DMS53 treated with DMSO at 0.1 percent for 48 hours (cell line): ENCODE measurements at regions not wholly inside any gene's neighbourhood (a gene's known extent, or its start where the extent isn't known, plus 50 kb on each side); places are given as distances from the start of the nearest gene placed in this dataset.

ENCODE experiments used
- DNase-seq: peaks from one replicate; lab custom pipeline; 2025; ENCODE audit not compliant: unreplicated experiment; lab: John Stamatoyannopoulos, UW

DNA sequence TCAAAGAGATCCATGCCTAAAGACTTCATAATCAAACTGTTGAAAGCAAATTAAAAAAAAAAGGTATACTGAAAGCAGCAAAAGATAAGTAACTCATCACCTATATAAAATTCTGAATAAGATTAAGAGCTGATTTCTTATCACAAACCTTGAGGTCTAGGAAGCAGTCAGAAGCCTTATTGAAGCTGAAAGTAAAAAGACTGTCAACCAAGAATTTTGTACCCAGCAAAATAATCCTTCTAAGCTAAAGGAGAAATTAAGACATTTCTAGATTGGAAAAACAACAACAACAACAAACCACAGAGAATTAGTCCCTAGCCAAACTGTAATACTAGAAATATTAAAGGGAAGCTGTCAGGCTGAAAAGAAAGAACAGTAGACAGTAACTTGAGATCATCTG, 622.9 kb downstream of the PCDH7 start:
- no peak for DNase-seq

DNA sequence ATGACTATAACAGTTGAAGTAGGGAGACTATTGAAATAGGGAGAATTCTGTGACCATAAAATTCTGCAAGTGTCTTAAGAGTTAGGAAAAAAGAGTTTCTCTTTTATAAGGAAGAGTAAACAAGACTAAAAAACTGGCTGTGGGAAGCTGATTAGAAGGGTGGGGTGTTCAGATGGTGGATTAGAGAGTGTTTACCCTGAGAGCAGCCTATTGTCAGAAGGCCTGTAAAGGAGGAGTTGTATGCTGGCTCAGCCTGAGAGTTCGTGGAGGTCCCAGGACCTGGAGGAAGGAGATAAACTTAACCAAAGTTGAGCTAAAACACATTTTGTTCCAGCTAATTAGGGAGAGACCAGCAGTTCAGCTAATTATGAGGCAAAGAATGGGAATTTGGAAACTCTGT, 629.7 kb downstream of the PCDH7 start:
- DNase-seq = no peak

DNA sequence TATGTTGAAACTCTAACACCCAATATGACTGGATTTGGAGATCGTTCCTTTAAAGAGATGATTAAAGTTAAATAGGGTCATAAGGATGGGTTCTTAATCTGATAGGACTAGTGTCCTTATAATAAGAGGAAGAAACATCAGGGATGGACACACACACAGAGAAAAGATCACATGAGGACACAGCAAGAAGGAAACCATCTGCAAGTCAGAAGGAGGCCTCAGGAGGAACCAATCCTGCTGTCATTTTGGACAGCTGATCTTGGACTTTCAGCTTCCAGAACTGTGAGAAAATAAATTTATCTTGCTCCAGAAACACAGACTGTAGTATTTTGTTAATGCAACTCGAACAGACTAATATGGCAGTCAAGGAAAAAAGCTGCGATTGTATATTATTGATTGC, 631.5 kb downstream of the PCDH7 start:
- no peak for DNase-seq

DNA sequence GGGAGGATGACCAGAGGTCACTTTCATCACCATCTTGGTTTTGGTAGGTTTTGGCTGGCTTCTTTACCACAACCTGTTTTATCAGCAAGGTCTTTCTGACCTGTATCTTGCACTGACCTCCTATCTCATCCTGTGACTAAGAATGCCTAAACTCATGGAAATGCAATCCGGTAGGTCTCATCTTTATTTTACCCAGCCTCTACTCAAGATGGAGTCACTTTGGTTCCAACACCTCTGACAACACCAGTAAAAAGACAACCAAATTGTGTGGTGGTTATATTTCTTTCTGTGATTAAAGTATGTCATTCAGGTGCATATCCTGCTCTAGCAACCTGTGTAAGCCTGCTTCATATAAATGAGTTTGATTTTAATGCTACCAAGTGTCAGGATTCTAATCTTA, 636.7 kb downstream of the PCDH7 start:
- DNase-seq = no peak

DNA sequence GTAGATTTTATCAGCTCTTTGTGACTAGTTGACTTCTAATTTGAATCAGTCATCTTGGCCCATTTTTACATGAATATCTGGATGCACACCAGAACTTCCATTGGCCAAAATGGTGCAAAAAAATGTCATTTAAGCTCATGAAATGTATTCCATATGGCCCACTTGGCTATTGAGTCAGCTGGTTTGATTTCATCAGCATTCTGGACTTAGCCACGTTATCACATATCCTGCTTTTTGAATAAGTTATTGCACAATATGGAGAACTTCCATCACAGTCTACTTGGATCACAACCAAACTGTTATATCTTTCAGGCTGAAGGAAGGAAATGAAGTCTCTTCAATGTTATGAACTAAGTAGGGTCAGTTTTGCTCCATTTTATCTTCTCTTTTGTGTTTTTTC, 640.6 kb downstream of the PCDH7 start:
- no peak for DNase-seq

DNA sequence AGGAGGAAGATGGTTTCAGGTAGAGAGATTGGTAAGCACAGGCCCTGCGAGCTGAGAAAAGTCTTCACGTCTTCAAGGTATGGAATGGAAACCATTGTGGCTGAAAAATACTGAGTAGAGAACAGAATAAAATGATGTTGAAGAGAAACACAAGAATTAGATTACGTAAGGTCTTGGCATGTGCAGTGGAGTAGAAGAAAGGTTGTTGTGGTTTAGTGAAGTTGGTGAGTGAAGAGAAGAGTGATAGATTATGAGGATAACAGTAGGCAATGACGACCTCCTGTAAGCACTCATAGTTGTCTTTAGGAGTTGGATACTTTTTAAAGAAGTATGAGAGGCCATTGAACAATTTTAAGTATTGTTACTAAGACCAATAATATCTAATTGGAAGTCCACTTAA, 642.6 kb downstream of the PCDH7 start:
- DNase-seq = no peak

DNA sequence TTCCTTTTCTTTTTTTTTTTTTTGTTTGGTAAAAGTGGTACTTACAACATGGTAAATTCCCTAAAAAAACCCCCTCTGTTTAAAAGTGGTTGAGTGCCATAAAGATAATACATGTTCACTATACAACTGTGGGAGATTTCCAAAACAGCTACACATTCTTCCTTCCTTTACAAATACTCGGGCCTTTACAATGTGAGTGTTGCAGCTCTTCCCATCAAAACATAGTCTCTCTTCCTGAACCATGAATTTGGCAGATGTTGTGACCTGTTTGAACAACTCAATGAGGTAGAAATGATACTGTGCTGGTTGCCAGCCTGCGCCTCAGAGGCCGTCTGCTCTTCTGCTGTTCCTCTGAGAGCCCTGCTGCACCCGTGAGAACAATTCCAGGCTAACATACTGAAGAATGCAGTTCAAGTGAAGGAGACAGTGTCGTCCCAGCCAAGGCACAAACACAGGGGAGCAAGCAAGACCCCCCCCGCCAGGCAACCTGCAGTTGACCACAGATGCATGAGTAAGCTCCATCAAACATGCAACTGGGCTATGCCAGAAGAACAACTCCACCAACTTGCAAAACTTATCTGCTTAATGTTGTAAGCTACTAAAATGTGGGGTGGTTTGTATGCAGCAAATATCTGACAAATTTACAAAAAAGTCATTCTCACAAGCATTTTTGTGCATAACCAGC, 645.0 kb downstream of the PCDH7 start:
- DNase-seq = no peak

DNA sequence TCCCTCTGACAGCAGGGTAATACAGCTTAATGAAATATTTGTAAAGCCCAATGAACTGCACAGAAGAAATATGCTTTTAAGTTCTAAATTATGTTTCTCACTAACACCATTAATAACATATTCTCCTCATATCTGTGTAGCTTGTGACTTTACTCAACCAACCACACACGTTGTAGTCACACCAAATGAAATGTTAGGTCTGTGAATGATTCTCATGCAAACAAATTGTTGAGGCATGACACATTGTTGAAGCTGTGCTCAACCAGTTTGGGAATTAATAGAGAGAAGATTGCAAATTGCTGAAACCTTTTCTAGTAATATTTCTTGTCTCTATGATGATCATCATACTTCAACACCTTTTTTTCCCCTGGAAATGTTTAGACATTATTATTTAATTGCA, 645.9 kb downstream of the PCDH7 start:
- DNase-seq = no peak

DNA sequence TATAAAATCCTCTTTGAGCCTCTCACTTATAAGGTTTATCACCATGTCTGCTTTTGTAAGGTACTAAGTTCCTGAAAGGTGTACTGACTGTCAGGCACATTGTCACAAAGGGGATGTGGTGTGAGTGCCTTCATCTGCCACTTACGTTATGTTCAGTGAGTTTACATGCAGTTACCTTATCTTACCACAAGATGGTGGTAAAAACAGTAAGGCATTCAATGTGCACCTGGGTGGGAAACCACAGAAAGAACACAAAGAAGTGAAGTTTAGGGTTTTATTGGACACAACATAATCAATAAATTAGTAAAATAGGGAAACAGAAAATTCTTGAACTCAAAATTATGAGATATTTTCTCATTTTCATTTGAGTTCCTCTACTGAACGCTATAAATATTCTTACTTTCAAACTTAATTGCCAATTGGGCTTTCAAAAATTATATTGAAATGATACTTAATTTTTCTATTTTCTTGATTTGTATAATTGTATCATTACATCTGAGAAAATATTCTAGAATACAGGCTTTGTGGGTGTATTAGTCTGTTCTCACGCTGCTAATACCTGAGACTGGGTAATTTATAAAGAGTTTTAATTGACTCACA, 650.8 kb downstream of the PCDH7 start:
- peak; percentile 73 for DNase-seq

DNA sequence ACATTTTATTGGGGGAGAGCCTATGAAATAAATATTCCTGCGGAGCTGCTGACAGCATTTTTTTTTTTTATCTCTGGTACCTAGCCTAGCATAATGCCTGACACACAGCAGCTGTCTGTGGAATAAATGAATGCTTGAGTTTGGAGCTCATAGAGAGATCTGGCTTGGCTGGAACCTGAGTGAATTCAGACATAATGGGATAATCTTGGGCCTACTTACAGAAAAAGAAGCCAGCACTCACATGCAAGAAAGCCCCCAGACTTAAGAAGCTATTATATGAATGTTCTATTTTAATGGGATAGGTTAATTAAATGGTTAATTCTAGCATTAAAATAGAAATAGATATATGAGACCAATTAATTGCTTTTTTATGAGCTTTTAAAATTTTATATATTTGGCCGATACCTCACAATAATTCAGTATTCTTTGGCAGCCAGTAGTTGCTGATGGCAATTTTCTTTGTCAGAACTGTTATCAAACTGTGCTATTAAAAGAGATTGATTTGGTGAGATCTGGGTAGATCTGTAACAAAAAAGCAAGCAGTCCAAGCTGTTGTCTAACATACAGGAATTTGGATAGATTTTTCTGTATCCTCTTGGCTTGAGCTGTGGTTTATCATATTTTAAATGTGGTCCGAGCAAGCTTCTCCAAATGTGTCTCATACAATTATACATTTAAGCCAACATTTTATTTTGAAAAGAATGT, 654.2 kb downstream of the PCDH7 start:
- no peak for DNase-seq

DNA sequence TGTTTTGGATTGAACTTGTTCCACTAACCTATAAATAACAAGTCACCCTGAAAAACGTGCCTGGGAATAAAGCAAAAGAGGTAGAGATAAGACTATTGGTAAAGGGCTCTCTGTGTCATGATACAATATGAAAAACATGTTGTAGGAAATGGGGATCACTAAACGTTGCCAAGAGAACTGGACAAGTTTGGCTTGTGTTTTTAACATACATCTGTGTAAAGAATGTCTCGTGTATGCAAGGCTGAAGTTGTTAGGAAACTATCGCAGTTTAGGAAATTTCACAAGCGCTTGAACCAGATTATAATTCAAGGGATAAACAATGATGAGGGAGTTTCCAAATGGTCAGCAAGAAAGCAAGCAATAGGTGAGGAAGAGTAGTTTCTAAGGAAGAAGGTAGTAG, 655.8 kb downstream of the PCDH7 start:
- no peak for DNase-seq

DNA sequence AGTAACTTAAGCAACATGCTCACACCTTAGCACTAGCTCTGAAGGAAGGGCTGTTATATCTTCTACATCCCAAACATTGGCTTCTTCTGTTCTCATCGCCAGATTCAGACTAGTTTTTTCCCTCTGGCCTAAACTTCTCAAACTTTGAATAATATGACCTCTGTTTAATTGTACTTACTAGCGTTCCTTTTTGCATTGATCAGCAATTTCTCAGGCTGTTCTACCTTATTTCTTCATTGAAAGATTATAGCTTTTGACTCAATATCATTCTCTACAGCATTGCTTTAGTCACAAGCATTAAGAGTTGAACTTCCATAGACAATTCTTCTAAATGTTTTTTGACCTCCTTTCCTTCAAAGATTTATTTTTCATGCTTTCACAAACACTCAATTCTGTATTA, 659.2 kb downstream of the PCDH7 start:
- no peak for DNase-seq

DNA sequence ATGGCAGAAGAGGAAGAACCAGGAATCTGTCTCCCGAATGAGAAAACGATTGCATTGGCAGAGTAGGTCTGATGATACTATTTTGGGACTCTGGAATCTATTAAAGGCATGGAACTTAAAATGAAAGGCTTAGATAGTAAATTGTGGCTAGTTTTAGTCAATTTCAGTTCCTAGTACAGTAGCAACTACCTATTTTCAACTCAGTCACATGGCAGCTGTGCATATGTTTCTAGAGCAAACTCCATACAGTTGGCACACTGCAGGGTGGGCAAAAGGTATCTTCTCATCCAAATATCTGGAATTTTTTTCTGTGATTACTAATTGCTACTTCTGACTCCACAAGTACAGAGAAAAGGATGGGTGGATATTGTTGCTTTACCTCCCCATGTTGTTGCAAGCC, 663.6 kb downstream of the PCDH7 start:
- no peak for DNase-seq

DNA sequence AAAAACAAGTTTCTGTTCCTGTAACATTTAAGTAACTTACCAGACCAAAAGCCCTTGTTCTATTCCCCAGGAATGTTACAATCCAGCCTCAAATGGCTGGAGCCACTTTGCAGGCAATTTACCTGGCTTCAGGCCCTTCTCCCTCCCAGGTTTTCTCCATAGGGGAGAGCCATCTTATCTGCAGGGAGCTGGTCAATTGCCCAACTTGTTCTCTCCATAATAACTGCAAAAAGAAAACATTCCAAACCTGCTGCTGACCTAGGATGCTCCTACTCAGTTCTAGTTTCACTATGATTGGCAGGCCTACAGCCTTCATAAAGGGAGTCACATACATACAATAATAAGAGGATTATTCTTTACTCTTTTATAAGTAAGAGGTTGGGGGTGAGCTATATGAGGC, 670.7 kb downstream of the PCDH7 start:
- no peak for DNase-seq

DNA sequence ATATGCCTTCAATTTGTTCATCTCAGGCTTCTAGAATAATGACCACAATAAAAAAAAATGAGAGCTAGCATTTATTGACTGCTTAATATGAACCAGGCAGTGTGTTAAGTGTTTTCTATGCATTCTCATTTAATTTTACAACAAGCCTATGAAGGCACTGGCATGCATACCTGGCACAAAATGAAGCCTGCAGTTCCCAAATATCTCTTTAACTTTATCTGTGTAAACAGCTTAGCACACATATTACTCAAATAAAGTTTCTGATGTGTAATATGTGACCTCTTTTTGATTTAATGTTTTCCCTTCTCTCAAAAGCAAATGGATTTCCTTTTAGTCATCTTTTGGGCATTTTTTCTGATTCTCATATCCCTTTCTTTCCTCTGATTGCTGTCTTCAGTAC, 671.8 kb downstream of the PCDH7 start:
- DNase-seq = no peak

DNA sequence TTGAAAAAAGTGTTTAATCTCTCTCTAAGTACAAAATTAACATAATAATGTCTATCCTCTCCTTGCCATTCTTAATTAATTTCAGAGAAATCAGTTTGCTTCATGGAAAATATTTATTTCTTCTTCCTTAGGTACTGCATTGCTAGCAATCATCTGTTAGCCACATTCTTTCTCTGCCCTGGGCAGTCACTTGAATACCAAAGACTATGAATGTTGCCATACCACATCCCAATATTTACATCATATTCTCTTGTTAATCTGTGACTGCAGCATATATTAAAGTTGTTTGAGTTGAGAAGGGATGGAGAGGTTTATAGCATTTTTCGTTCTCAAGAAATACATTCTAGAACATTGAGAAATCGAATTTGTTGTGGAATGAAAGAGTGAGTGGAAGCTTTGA, 672.8 kb downstream of the PCDH7 start:
- DNase-seq = no peak

DNA sequence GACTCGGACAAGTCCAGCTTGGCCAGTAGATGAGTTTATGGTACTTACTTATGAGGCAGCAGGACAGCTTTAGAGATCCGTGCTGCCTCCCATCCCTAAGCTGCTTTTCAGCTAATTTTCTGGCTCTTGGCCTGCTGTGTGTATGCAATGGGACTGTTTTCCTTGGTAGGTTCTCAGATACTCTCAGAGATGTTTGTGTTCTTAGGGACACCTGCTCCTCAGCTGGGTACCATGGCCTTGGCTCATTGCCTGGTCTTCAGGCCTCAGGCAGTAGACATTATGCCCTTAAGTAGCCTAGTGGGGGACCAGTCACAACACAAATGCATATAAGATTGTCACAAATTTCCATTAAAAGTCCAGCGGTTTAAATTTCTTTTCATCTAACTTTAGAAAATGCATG, 688.0 kb downstream of the PCDH7 start:
- DNase-seq = peak; percentile 20

DNA sequence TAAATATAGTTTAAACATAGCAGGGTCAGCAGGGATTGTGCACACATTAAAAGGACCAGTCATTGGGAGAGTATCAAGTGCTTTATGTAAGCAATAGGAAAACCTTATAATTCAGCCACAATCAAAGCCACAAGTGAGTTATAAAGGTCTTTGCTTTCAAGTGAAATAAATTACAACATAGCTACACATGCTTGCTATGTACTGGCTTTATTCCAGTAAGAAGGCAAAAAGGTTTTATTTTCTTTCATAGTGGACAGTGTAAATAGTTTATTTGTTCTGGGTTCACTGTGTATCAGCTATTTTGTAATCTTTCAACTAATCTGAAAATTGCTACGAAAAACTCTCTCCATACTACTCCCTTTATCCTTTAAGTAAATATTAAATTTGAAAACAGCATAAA, 691.4 kb downstream of the PCDH7 start:
- peak; percentile 71 for DNase-seq

DNA sequence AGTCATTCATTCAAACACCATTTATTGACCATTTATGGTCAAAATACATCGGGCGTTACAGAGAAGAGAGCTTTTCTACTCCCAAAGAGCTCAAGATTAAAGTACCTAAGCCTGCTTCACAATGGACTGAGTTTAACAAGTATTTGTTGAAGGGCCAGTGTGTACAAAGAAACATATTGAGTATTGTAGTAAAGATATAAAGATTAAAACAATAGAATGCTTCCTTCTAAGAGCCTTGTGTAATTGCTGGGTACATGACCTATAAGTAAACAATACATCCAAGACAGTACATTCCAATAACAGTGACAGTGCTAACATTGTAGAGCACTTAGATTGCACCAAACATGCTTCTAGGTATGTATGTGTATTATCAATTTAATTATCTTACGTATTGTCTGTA, 695.5 kb downstream of the PCDH7 start:
- no peak for DNase-seq

DNA sequence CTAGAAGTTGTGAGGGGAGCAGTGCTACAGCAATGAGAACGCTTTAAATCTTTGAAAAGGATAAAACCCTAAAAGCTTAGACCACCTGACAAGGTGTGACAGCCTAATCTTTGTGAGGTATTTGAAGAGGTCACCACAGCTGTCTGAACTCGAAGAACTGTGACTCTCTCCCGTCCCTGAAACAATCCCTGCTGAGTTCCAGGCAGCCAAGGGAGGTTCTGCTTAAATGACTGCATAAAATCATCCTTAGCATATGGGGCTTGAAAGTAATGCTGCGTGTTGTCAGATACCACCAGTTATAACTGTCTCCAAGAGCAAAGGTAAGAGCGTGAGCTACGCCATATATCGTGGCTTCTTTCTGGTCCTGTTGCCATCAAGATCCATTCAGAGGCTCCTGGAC, 696.3 kb downstream of the PCDH7 start:
- no peak for DNase-seq

DNA sequence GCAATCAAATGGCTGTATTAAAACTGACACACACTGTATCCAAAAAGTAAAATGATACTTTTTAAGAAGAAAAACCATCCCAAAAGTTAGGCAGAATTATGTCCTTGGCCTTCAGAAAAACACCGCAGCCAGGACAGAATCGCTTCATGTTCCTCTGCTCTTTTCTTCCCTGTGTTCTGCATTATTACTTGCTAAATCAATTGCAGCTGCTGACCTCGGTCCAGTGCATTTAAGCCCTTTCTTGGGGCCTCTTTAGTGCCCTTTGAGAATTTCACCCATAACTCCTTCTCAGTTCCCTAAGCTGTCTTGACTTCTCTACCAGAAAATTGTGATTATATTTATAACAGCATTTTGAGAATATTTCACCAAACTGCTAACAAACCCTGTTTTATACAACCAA, 696.9 kb downstream of the PCDH7 start:
- no peak for DNase-seq

DNA sequence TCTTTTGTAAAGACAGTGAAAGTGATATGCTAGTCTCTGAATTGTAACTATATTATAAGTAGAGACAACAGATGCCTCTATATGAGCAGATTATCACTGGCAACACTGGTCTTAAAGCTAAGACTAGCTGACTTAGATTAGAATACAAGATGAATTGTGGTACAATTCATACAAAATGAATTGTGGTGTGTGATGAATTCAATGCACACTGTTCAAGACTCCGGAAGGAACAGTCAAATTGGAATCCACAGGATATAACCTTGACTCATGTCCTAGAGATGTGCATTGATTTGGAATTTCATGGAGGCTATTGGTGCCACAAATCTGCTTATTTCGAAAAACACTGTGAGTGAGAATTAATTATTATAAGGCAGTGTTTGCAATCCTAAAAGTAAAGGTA, 701.8 kb downstream of the PCDH7 start:
- DNase-seq = no peak

DNA sequence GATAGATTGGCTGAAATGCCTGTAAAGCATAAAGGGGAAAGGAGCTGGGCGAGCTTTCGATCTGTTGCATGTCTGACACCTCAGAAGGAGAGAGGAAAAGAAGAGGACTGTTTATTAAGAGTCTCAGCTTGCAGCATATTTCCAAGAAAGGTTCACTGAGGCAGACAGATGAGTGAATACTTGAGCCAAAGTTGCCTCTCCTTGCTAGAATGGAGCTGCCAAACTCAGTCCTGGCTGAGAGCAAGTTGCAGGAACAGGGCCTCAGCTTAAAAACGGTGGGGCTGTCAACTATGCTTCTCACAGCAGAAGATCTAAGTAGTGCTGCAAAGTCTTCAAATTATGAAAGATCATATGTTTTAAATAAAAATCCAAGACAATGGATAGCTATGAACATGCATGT, 707.5 kb downstream of the PCDH7 start:
- no peak for DNase-seq
